Parathyroid adenoma (tissue), 2 donors: ENCODE measurements at regions not wholly inside any gene's neighbourhood (a gene's known extent, or its start where the extent isn't known, plus 50 kb on each side); places are given as distances from the start of the nearest gene placed in this dataset.

Experiments used
- H2AFZ ChIP-seq: fragments of 300-600 bp; sonication (generic); one replicate; pipeline ENCODE4 v1.7.0; 2017; ENCODE audit warnings: antibody characterized with exemption, mild to moderate bottlenecking
- H3K27ac ChIP-seq: fragments of 300-600 bp; sonication (generic); one replicate; pipeline ENCODE4 v1.7.0; 2017
- H3K27me3 ChIP-seq: fragments of 300-600 bp; sonication (generic); one replicate; pipeline ENCODE4 v1.7.0; 2017; ENCODE audit warnings: low read length; ENCODE audit not compliant: control insufficient read depth, insufficient read depth
- H3K36me3 ChIP-seq: fragments of 300-600 bp; sonication (generic); one replicate; pipeline ENCODE4 v1.7.0; 2017; ENCODE audit warnings: low read length; ENCODE audit not compliant: control insufficient read depth, insufficient read depth
- H3K4me1 ChIP-seq: fragments of 300-600 bp; sonication (generic); one replicate; pipeline ENCODE4 v1.7.0; 2017; ENCODE audit warnings: control low read depth
- H3K4me2 ChIP-seq: fragments of 300-600 bp; sonication (generic); one replicate; pipeline ENCODE4 v1.7.0; 2017; ENCODE audit warnings: low read length
- H3K4me3 ChIP-seq: fragments of 300-600 bp; sonication (generic); one replicate; pipeline ENCODE4 v1.7.0; 2017; ENCODE audit warnings: low read depth, low read length
- H3K79me2 ChIP-seq: fragments of 300-600 bp; sonication (generic); one replicate; pipeline ENCODE4 v1.7.0; 2017; ENCODE audit warnings: control low read depth
- H3K9ac ChIP-seq: fragments of 300-600 bp; sonication (generic); one replicate; pipeline ENCODE4 v1.7.0; 2017; ENCODE audit warnings: mild to moderate bottlenecking
- H3K9me3 ChIP-seq: fragments of 300-600 bp; sonication (generic); one replicate; pipeline ENCODE4 v1.7.0; 2017; ENCODE audit warnings: low read length; ENCODE audit not compliant: control insufficient read depth
- CTCF ChIP-seq: fragments of 300-600 bp; sonication (generic); IDR thresholded peaks from one replicate; pipeline ENCODE4 v1.7.0; 2017; ENCODE audit warnings: antibody characterized with exemption, mild to moderate bottlenecking
- donor health status: primary hyperparathyroidism.

DNA sequence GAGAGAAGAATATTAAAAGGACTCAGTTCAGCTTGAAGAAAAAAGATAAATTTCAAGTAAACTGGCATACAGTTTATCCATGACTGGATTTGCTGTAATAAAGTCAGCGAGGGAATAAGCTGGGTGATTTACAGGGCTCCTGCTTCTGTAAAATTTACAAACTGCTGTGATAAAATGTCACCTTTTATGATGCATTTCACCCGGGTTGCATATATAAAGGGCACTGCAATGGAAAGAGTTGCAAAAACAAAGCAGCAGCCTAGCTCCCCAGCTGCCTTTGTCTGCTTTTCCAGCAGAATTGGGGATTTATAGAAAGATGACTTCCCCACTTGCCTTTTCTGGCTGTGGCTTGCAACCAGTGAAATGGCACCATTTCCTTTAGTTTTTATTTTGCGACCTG, 132.5 kb upstream of the LHCGR start:
- Histone ChIP-seq H3K27me3 (no peaks in the 10 kb centered on the region), H3K79me2 (no peaks in the 10 kb centered on the region), H3K9ac (no peak overlapping the region), H2AFZ (no peak overlapping the region), H3K4me2 (no peak overlapping the region), H3K9me3 (no peaks in the 10 kb centered on the region), H3K4me3 (no peak overlapping the region), H3K4me1 (no peaks in the 10 kb centered on the region), H3K36me3 (no peaks in the 10 kb centered on the region), H3K27ac (no peak overlapping the region)
- TF ChIP-seq CTCF, result no peak

DNA sequence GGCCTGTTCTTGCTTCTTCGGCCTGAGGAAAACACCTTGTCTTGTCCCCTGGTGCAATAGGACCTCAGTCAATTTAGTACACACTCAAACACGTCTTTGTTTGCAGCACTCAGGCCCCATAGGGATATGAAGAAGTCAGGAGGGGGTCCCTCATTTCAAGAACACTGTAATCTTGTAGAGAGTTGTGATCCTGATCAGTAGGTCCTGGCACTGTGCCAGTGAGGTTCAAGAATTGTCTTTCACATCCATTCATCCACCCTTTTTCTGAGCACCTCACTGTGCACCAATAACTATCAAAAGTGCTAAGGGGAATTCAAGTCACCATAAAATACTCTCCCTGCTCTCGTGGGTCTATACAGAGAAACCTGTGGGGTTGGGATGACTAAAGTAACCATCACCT, 131.4 kb upstream of the LHCGR start:
- Histone ChIP-seq H3K27me3 (no peaks in the 10 kb centered on the region), H3K36me3 (no peaks in the 10 kb centered on the region), H3K9ac (no peak overlapping the region), H3K27ac (no peak overlapping the region), H3K4me1 (no peaks in the 10 kb centered on the region), H2AFZ (no peak overlapping the region), H3K4me2 (no peak overlapping the region), H3K9me3 (no peaks in the 10 kb centered on the region), H3K79me2 (no peaks in the 10 kb centered on the region), H3K4me3 (no peak overlapping the region)
- TF ChIP-seq CTCF, result no peak

DNA sequence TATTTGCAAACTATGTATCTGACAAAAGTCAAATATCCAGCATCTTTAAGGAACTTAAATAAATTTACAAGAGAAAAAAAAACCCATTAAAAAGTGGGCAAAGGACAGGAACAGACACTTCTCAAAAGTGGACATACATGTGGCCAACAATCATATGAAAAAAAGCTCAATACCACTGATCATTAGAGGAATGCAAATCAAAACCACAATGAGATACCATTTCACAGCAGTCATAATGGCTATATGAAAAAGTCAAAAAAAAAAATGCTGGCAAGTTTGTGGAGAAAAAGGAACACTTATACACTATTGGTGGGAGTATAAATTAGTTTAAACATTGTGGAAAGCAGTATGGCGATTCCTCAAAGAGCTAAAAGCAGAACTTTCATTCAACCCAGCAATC, 130.3 kb upstream of the LHCGR start:
- no peaks in the 10 kb centered on the region for H3K27me3 ChIP-seq
- no peak overlapping the region for H3K4me2 ChIP-seq
- no peak overlapping the region for H2AFZ ChIP-seq
- H3K9ac ChIP-seq, result no peak overlapping the region
- TF ChIP-seq CTCF, result no peak
- no peaks in the 10 kb centered on the region for H3K9me3 ChIP-seq
- no peaks in the 10 kb centered on the region for H3K4me1 ChIP-seq
- no peak overlapping the region for H3K27ac ChIP-seq
- no peaks in the 10 kb centered on the region for H3K79me2 ChIP-seq
- no peak overlapping the region for H3K4me3 ChIP-seq
- no peaks in the 10 kb centered on the region for H3K36me3 ChIP-seq

DNA sequence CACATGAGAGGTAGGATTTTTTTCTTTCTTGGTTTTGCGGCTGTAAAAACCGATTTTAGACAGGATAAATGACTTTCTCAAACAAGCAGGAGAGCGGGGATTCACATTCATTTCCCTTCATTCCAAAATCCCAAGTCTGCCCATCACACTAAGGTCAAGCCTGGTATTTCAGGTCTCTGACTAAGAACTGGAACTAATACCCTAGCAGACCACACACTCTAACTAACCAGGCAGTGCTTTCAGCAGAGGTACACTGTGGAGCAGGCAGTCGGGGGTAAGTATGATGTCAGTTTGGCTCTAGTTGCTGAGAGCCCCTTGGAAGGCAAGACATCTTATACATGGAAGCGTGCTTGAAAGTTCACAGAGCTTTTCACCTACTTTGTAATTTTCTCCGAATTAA, 128.1 kb upstream of the LHCGR start:
- no peaks in the 10 kb centered on the region for H3K79me2 ChIP-seq
- TF ChIP-seq CTCF, result no peak
- H3K9ac ChIP-seq, result no peak overlapping the region
- H3K27me3 ChIP-seq, result no peaks in the 10 kb centered on the region
- H3K4me3 ChIP-seq, result no peak overlapping the region
- no peak overlapping the region for H3K4me2 ChIP-seq
- H2AFZ ChIP-seq, result no peak overlapping the region
- no peaks in the 10 kb centered on the region for H3K36me3 ChIP-seq
- no peak overlapping the region for H3K27ac ChIP-seq
- H3K9me3 ChIP-seq, result no peaks in the 10 kb centered on the region
- H3K4me1 ChIP-seq, result no peaks in the 10 kb centered on the region

DNA sequence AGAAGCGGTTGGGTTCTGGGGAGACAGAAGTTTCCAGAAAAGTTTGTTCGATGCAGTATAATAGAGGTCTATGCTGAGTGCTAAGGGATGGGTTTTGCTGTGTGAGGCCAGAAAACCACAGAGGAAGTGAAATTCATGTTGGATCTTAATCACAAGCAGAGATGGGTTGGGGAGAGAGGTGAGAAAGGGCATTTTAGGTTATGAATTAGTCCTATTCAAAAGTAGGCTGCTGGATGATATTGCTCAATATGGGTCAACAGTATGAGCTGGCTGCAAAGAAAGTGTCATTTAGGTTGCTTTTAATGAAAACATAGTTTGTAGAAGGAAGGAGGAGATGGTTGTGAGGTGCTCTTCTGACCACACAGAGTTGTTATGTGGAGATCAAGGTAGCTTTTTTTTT, 118.8 kb upstream of the LHCGR start:
- Histone ChIP-seq H3K27me3 (no peaks in the 10 kb centered on the region), H2AFZ (no peak overlapping the region), H3K36me3 (no peaks in the 10 kb centered on the region), H3K27ac (no peak overlapping the region), H3K4me3 (no peak overlapping the region), H3K4me1 (no peaks in the 10 kb centered on the region), H3K9me3 (no peaks in the 10 kb centered on the region), H3K9ac (no peak overlapping the region), H3K79me2 (no peaks in the 10 kb centered on the region), H3K4me2 (no peak overlapping the region)
- no peak for TF ChIP-seq CTCF
